ENCODE measurements at regions not wholly inside any gene's neighbourhood (a gene's known extent, or its start where the extent isn't known, plus 50 kb on each side); places are given as distances from the start of the nearest gene placed in this dataset.

- peaks cover 10% of the 10 kb centered on the region for H3K36me3 Mint-ChIP-seq (ENCODE audit: unreplicated experiment)
- no peak for DNase-seq
- TF ChIP-seq CTCF (IDR thresholded peaks at IDR 0.05; ENCODE audit: partially characterized antibody, unreplicated experiment): no peak
Observed at GRCh38 chr15:26372706-26373105, 400.2 kb downstream of the GABRB3 start.

GRCh38 chr15:26365077-26365476, 407.8 kb downstream of the GABRB3 start:
- H3K27ac Mint-ChIP-seq (ENCODE audit: unreplicated experiment): no peak overlapping the region
- no peak for DNase-seq
- H3K4me3 Mint-ChIP-seq (ENCODE audit: unreplicated experiment): no peak overlapping the region
- H3K4me1 Mint-ChIP-seq (ENCODE audit: low read depth, unreplicated experiment): peaks cover 2% of the 10 kb centered on the region
- no peak for TF ChIP-seq CTCF (IDR thresholded peaks at IDR 0.05; ENCODE audit: partially characterized antibody, unreplicated experiment)
- H3K9me3 Mint-ChIP-seq (ENCODE audit: unreplicated experiment): no peaks in the 10 kb centered on the region
- no peaks in the 10 kb centered on the region for H3K27me3 Mint-ChIP-seq (ENCODE audit: unreplicated experiment)
- H3K36me3 Mint-ChIP-seq (ENCODE audit: unreplicated experiment): no peaks in the 10 kb centered on the region

More at GRCh38 chr15:26372706-26373105, 400.2 kb downstream of the GABRB3 start:
- Mint-ChIP-seq H3K27ac (ENCODE audit: unreplicated experiment) (no peak overlapping the region), H3K27me3 (ENCODE audit: unreplicated experiment) (no peaks in the 10 kb centered on the region), H3K4me3 (ENCODE audit: unreplicated experiment) (no peak overlapping the region), H3K4me1 (ENCODE audit: low read depth, unreplicated experiment) (no peaks in the 10 kb centered on the region), H3K9me3 (ENCODE audit: unreplicated experiment) (no peaks in the 10 kb centered on the region)

- Mint-ChIP-seq H3K27me3 (ENCODE audit: unreplicated experiment) (no peaks in the 10 kb centered on the region), H3K9me3 (ENCODE audit: unreplicated experiment) (no peaks in the 10 kb centered on the region), H3K36me3 (ENCODE audit: unreplicated experiment) (no peaks in the 10 kb centered on the region), H3K4me1 (ENCODE audit: low read depth, unreplicated experiment) (peaks cover 4% of the 10 kb centered on the region), H3K27ac (ENCODE audit: unreplicated experiment) (no peak overlapping the region), H3K4me3 (ENCODE audit: unreplicated experiment) (no peak overlapping the region)
- TF ChIP-seq CTCF (IDR thresholded peaks at IDR 0.05; ENCODE audit: partially characterized antibody, unreplicated experiment): no peak
- DNase-seq: no peak
Observed at GRCh38 chr15:26359855-26360254, 413.0 kb downstream of the GABRB3 start.

GRCh38 chr15:26358708-26359107, 414.2 kb downstream of the GABRB3 start:
- H3K27me3 Mint-ChIP-seq (ENCODE audit: unreplicated experiment): no peaks in the 10 kb centered on the region
- no peaks in the 10 kb centered on the region for H3K9me3 Mint-ChIP-seq (ENCODE audit: unreplicated experiment)
- H3K4me1 Mint-ChIP-seq (ENCODE audit: low read depth, unreplicated experiment): peaks cover 4% of the 10 kb centered on the region
- no peak overlapping the region for H3K4me3 Mint-ChIP-seq (ENCODE audit: unreplicated experiment)
- H3K36me3 Mint-ChIP-seq (ENCODE audit: unreplicated experiment): no peaks in the 10 kb centered on the region
- no peak for TF ChIP-seq CTCF (IDR thresholded peaks at IDR 0.05; ENCODE audit: partially characterized antibody, unreplicated experiment)
- no peak for DNase-seq
- H3K27ac Mint-ChIP-seq (ENCODE audit: unreplicated experiment): no peak overlapping the region

GRCh38 chr15:26357653-26358052, 415.2 kb downstream of the GABRB3 start:
- Mint-ChIP-seq H3K27ac (ENCODE audit: unreplicated experiment) (no peak overlapping the region), H3K9me3 (ENCODE audit: unreplicated experiment) (no peaks in the 10 kb centered on the region), H3K36me3 (ENCODE audit: unreplicated experiment) (no peaks in the 10 kb centered on the region), H3K27me3 (ENCODE audit: unreplicated experiment) (no peaks in the 10 kb centered on the region), H3K4me3 (ENCODE audit: unreplicated experiment) (no peak overlapping the region), H3K4me1 (ENCODE audit: low read depth, unreplicated experiment) (peaks cover 4% of the 10 kb centered on the region)
- TF ChIP-seq CTCF (IDR thresholded peaks at IDR 0.05; ENCODE audit: partially characterized antibody, unreplicated experiment): no peak
- DNase-seq: no peak
